ENCODE measurements at regions not wholly inside any gene's neighbourhood (a gene's known extent, or its start where the extent isn't known, plus 50 kb on each side); places are given as distances from the start of the nearest gene placed in this dataset.
"Not testable (repeated sequence)": the region's sequence is repeated elsewhere in the genome, so short reads cannot be mapped to it uniquely, and the experiment has no call there.

GRCh38 chr5:130955041-130955440 is 210.0 kb downstream of the HINT1 start:
- DNase-seq (ENCODE audit: low read depth) = no peak

GRCh38 chr5:130954336-130954735 is 210.7 kb downstream of the HINT1 start:
- DNase-seq (ENCODE audit: low read depth) = no peak

GRCh38 chr5:130939059-130939458 is 226.0 kb downstream of the HINT1 start:
- DNase-seq (ENCODE audit: low read depth) = no peak

DNA sequence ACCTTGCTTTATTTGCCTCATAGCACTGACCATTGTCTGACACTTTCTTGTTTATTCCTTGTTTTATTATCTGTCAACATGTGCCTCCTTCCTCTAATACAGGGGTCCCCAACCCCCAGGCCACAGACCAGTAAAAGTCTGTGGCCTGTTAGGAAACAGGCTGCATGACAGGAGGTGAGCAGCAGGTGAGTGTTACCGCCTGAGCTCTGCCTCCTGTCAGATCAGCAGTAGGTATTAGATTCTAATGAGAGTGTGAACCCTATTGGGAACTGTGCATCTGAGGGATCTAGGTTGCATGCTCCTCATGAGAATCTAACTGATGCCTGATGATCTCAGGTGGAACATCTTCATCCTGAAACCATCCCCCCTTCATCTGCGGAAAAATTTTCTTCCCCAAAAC is 228.0 kb downstream of the HINT1 start:
- no peak for DNase-seq (ENCODE audit: low read depth)

DNA sequence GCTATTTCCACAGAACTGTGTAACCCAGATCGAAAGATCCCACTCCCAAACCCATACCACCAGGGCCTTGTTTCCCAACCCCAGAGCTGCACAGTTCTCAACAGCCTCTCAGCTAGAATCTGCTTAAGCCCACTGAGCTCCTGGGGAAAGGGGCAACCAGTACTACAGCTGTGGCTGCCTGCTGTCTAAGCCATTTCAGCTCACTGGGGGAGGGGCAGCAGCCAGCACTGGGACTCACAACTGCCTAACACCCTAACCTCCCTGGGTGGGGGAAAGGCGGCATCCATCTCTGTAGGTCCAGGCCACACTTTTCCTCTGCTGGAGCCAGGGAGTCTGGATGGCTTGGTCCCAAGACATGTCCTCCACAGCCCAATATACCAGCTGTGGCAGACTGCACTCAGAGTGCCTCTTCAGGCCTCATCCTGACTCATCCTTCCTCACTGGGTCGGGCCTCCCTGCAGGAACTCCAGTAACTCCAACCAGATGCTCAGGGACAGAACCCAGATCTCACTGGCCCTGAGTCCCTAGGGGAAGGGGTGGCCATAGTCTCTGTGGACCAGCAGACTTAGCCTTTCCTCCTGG is 241.4 kb downstream of the HINT1 start:
- DNase-seq (ENCODE audit: low read depth) = no peak

- no peak for DNase-seq (ENCODE audit: low read depth)
Observed at GRCh38 chr5:130912088-130912487, 253.0 kb downstream of the HINT1 start.

DNA sequence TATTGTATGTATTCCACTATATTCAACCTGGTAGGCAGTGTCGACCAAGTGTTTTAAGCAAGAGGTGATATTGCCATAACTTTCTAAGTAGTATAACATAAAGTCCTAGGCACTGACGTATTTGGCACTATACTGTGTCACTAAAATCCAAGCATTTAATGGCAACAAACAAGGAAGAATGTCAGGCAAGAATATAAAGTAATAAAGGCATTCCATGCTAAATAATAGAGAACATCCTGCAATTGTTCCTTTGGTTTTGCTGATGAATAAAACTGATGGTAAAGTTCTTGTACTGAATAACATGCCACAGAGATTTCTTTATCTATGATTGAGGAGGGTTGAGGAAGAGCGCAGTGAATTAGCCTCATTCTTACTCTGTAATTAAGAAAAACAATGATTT is 256.9 kb downstream of the HINT1 start:
- DNase-seq (ENCODE audit: low read depth) = no peak

DNA sequence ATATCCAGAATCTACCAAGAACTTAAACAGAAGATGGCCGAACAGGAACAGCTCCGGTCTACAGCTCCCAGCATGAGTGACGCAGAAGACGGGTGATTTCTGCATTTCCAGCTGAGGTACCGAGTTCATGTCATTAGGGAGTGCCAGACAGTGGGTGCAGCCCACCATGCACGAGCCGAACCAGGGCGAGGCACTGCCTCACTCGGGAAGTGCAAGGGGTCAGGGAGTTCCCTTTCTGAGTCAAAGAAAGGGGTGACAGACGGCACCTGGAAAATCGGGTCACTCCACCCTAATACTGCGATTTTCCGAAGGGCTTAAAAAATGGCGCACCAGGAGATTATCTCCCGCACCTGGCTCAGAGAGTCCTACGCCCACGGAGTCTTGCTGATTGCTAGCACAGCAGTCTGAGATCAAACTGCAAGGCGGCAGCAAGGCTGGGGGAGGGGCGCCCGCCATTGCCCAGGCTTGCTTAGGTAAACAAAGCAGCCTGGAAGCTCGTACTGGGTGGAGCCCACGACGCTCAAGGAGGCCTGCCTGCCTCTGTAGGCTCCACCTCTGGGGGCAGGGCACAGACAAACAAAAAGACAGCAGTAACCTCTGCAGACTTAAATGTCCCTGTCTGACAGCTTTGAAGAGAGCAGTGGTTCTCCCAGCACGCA is 267.4 kb downstream of the HINT1 start:
- not testable (repeated sequence) for DNase-seq (ENCODE audit: low read depth)

GRCh38 chr5:130897181-130897536 is 267.9 kb downstream of the HINT1 start:
- not testable (repeated sequence) for DNase-seq (ENCODE audit: low read depth)

DNA sequence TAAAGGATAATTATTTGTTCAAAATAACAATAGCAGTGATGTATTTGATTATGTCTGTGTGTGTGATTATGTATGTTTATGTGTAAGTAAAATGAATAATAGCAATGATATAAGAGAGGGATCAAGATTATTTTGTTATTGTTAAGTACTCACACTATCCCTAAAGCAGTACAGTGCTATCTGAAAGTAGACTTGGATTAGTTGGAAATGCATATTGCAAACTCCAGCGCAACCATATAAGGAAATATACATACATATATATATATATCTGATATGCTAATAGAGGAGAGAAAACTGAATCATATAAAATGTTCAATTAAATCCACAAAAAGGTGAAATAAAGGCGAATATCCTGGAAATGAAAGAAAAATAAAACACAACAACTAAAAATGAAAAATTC is 268.4 kb downstream of the HINT1 start:
- no peak for DNase-seq (ENCODE audit: low read depth)

GRCh38 chr5:130893006-130893405 is 272.1 kb downstream of the HINT1 start:
- DNase-seq (ENCODE audit: low read depth) = no peak

DNA sequence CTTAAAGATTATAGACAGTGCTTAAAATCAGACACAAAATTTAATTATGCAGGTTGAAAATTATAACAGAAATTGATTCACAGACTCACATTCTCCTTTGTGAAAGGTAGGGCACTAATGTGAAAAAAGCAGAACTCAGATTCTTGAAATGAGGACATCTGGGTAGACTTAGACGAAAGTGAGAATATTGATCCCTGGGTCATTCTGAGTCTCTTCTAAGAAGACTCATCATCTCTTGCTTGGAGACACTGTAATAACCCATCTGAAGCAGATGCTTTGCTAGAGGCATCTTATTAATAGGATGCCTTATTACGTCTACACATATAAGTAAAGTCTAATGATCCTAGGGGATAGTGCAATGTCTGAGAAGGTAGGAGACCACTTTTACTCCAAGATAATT is 274.4 kb downstream of the HINT1 start:
- no peak for DNase-seq (ENCODE audit: low read depth)

GRCh38 chr5:130885691-130886090 is 279.4 kb downstream of the HINT1 start:
- DNase-seq (ENCODE audit: low read depth) = no peak

DNA sequence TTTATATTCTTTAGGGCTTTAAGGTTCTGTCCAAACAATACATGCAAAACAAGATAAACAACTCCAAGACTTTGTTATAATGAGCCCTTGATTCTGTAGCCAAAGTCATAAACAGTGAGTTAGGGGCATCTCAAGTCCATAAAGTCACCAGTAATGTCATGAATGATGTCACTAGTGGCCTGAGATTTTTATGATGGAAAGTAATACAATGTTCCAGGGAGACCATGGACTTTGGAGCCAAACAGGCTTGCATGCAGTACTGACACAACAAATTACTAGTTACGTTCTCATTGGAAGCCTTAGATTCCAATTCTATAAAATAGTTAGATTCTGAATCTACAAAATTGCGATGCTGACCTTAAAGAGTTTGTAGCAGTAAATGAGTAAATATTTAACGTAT is 280.0 kb downstream of the HINT1 start:
- no peak for DNase-seq (ENCODE audit: low read depth)

DNA sequence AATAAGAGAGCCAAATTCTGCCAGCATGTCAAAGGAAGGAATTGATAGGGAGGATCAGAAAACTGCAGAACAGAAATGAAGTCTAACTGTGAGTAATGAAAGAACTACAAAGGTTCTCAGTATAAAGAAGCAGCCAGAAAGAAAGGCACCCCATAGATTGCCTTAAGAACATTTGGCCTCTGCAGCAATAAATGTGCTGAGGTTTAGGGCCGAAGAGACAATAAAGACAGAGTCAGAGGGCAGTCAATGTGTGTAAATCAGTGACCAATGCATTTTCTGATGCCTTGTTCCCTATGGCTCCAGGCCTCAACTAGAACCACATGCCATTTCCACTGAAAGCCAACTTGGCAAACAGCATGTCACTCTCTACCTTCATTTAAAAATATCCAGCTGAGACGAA is 281.0 kb downstream of the HINT1 start:
- DNase-seq (ENCODE audit: low read depth) = no peak

- no peak for DNase-seq (ENCODE audit: low read depth)
Observed at GRCh38 chr5:130875656-130876055, 289.4 kb downstream of the HINT1 start.

- DNase-seq (ENCODE audit: low read depth) = no peak
Observed at GRCh38 chr5:130874861-130875417, 290.1 kb downstream of the HINT1 start.

GRCh38 chr5:130871346-130872086 is 293.5 kb downstream of the HINT1 start:
- no peak for DNase-seq (ENCODE audit: low read depth)

GRCh38 chr5:130870691-130871090 is 294.4 kb downstream of the HINT1 start:
- DNase-seq (ENCODE audit: low read depth) = no peak

- DNase-seq (ENCODE audit: low read depth) = peak; percentile 29
Observed at GRCh38 chr5:130868186-130868840, 296.7 kb downstream of the HINT1 start.

- DNase-seq (ENCODE audit: low read depth) = no peak
Observed at GRCh38 chr5:130845049-130845765, 319.8 kb downstream of the HINT1 start.
